ENCODE measurements at regions not wholly inside any gene's neighbourhood (a gene's known extent, or its start where the extent isn't known, plus 50 kb on each side); places are given as distances from the start of the nearest gene placed in this dataset.

- WGBS, 2 donors, result 63 to 68% methylated on average over 1 of the region's 1 CpG
- TF ChIP-seq POLR2A (IDR thresholded peaks at IDR 0.05) (no peak), CTCF (IDR thresholded peaks at IDR 0.05) (no peak), EP300 (IDR thresholded peaks at IDR 0.05) (no peak)
- Histone ChIP-seq H3K4me3 (no peak overlapping the region), H3K36me3 (no peaks in the 10 kb centered on the region), H3K27ac (no peak overlapping the region), H3K27me3 (no peaks in the 10 kb centered on the region), H3K4me1 (peaks cover 0 to 29% (median 3%) of the 10 kb centered on the region in 4 donors), H3K9me3 (no peaks in the 10 kb centered on the region)
- no peak for DNase-seq (ENCODE audit: low spot score in 2 of 2)
These were observed 133.3 kb downstream of the KLF12 start for GRCh38 chr13:74000876-74001275.

- no peaks in the 10 kb centered on the region for H3K9me3 ChIP-seq
- DNase-seq (ENCODE audit: low spot score in 2 of 2), result no peak
- H3K27me3 ChIP-seq, result no peaks in the 10 kb centered on the region
- 71 to 93% methylated on average over 2 of the region's 2 CpGs for WGBS, 2 donors
- no peaks in the 10 kb centered on the region for H3K36me3 ChIP-seq
- no peak overlapping the region for H3K27ac ChIP-seq
- TF ChIP-seq POLR2A (IDR thresholded peaks at IDR 0.05) (no peak), CTCF (IDR thresholded peaks at IDR 0.05) (no peak), EP300 (IDR thresholded peaks at IDR 0.05) (no peak)
- peaks cover 0 to 26% (median 0%) of the 10 kb centered on the region in 4 donors for H3K4me1 ChIP-seq
- no peak overlapping the region for H3K4me3 ChIP-seq
These were observed 135.6 kb downstream of the KLF12 start for GRCh38 chr13:73998631-73999030.

- TF ChIP-seq POLR2A (IDR thresholded peaks at IDR 0.05) (no peak), EP300 (IDR thresholded peaks at IDR 0.05) (no peak), CTCF (IDR thresholded peaks at IDR 0.05) (no peak)
- Histone ChIP-seq H3K27ac (no peak overlapping the region), H3K4me3 (no peak overlapping the region), H3K36me3 (no peaks in the 10 kb centered on the region), H3K27me3 (no peaks in the 10 kb centered on the region), H3K4me1 (peaks cover 0 to 23% (median 0%) of the 10 kb centered on the region in 4 donors), H3K9me3 (no peaks in the 10 kb centered on the region)
- DNase-seq (ENCODE audit: low spot score in 2 of 2), result no peak
These were observed 136.2 kb downstream of the KLF12 start for GRCh38 chr13:73997964-73998363.

GRCh38 chr13:73996569-73996968 lies 137.6 kb downstream of the KLF12 start:
- H3K9me3 ChIP-seq, result no peaks in the 10 kb centered on the region
- H3K36me3 ChIP-seq, result peaks cover 0 to 4% (median 0%) of the 10 kb centered on the region in 3 donors
- DNase-seq (ENCODE audit: low spot score in 2 of 2), result no peak
- H3K27me3 ChIP-seq, result no peaks in the 10 kb centered on the region
- TF ChIP-seq CTCF (IDR thresholded peaks at IDR 0.05) (no peak), EP300 (IDR thresholded peaks at IDR 0.05) (no peak)
- no peak overlapping the region for H3K27ac ChIP-seq
- H3K4me1 ChIP-seq, result peaks cover 0 to 23% (median 0%) of the 10 kb centered on the region in 4 donors
- WGBS, 2 donors, result 87 to 100% methylated on average over 4 of the region's 4 CpGs
- no peak overlapping the region for H3K4me3 ChIP-seq

GRCh38 chr13:73995736-73996135 lies 138.5 kb downstream of the KLF12 start:
- H3K9me3 ChIP-seq, result no peaks in the 10 kb centered on the region
- H3K4me1 ChIP-seq, result peaks cover 0 to 23% (median 0%) of the 10 kb centered on the region in 4 donors
- H3K4me3 ChIP-seq, result no peak overlapping the region
- no peak for DNase-seq (ENCODE audit: low spot score in 2 of 2)
- peaks cover 0 to 4% (median 0%) of the 10 kb centered on the region in 3 donors for H3K36me3 ChIP-seq
- TF ChIP-seq EP300 (IDR thresholded peaks at IDR 0.05) (no peak), POLR2A (IDR thresholded peaks at IDR 0.05) (no peak), CTCF (IDR thresholded peaks at IDR 0.05) (no peak)
- no peaks in the 10 kb centered on the region for H3K27me3 ChIP-seq
- WGBS, 2 donors, result 69 to 77% methylated on average over 2 of the region's 2 CpGs
- no peak overlapping the region for H3K27ac ChIP-seq
